GM19193 (cell line): ENCODE measurements at regions not wholly inside any gene's neighbourhood (a gene's known extent, or its start where the extent isn't known, plus 50 kb on each side); places are given as distances from the start of the nearest gene placed in this dataset.

Source experiments
- POLR2A ChIP-seq: IDR thresholded peaks from 4 replicates; pipeline ENCODE4 v1.6.1; 2011; ENCODE audit not compliant: insufficient read depth, insufficient read length; ENCODE audit errors: extremely low read depth

- TF ChIP-seq POLR2A, result no peak
These were observed 869.5 kb upstream of the SOX9 start for GRCh38 chr17:71251276-71251675.

GRCh38 chr17:71251951-71252350 lies 868.9 kb upstream of the SOX9 start:
- TF ChIP-seq POLR2A, result no peak

GRCh38 chr17:71252436-71252835 lies 868.4 kb upstream of the SOX9 start:
- no peak for TF ChIP-seq POLR2A

GRCh38 chr17:71257096-71257495 lies 863.7 kb upstream of the SOX9 start:
- TF ChIP-seq POLR2A, result no peak

- no peak for TF ChIP-seq POLR2A
These were observed 860.4 kb upstream of the SOX9 start for GRCh38 chr17:71260366-71260940.

GRCh38 chr17:71262586-71262985 lies 858.2 kb upstream of the SOX9 start:
- TF ChIP-seq POLR2A, result no peak

GRCh38 chr17:71267668-71268067 lies 853.2 kb upstream of the SOX9 start:
- no peak for TF ChIP-seq POLR2A

- TF ChIP-seq POLR2A, result no peak
These were observed 851.6 kb upstream of the SOX9 start for GRCh38 chr17:71269201-71269600.

GRCh38 chr17:71273441-71273840 lies 847.4 kb upstream of the SOX9 start:
- no peak for TF ChIP-seq POLR2A

GRCh38 chr17:71276079-71276478 lies 844.7 kb upstream of the SOX9 start:
- no peak for TF ChIP-seq POLR2A

GRCh38 chr17:71283486-71283885 lies 837.3 kb upstream of the SOX9 start:
- TF ChIP-seq POLR2A, result no peak

- no peak for TF ChIP-seq POLR2A
These were observed 836.6 kb upstream of the SOX9 start for GRCh38 chr17:71284032-71284755.

GRCh38 chr17:71286625-71287024 lies 834.2 kb upstream of the SOX9 start:
- no peak for TF ChIP-seq POLR2A

- no peak for TF ChIP-seq POLR2A
These were observed 833.6 kb upstream of the SOX9 start for GRCh38 chr17:71287071-71287823.

GRCh38 chr17:71292006-71292405 lies 828.8 kb upstream of the SOX9 start:
- no peak for TF ChIP-seq POLR2A

- TF ChIP-seq POLR2A, result no peak
These were observed 824.8 kb upstream of the SOX9 start for GRCh38 chr17:71296005-71296404.
